GM21390 (cell line): ENCODE measurements at regions not wholly inside any gene's neighbourhood (a gene's known extent, or its start where the extent isn't known, plus 50 kb on each side); places are given as distances from the start of the nearest gene placed in this dataset.

ENCODE experiments used
- ATAC-seq: cut with Tn5 transposase; IDR thresholded peaks from one replicate; pipeline ENCODE4 v1.9.1; 2021; ENCODE audit not compliant: unreplicated experiment

DNA sequence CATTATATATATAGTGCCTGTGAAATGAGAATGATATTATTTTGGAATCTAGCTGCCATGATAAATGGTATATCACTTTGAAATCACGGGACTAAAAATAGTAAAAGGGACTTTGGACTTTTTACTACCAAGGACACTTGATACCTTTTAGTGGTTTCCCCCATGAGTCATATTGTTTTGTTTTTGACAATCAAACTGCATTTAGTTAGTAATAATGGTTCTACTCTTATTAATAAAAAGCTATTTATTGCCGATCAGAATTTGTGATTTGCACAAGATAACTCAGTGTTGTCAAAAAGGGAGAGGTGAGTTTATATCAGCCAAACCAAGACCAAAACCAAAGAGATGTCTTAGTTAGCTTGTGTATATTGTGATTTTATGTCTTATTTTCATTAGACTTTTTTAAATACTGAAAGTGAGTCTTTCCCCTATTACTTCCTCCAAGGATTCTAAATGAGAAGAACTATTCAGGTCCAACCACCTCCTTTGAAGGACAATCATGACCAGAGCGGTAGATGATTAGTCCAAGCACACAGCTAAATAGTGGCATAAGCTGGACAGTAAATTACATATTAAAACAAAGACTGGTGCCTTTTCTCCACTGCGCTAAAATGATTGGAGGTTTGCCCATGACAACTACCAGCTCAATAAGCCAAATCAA lies 281.7 kb upstream of the ESRRG start:
- no peak for ATAC-seq

DNA sequence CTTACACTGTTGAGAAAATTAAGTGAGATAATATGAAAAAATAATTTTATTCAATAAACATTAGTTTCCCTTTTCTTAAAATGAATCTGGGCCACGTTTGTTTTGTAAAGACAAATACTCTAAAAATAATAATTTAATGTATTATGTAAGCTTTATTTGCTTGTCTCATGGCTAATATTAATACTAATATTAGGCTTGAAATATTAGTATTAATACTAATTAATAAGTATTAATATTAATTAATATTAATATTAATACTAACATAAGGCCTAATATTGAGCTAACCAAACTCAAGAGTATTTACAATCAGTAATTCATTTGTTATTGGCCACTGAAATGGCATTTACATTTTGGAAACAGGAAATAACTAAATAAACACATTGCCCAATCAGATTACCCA lies 280.1 kb upstream of the ESRRG start:
- ATAC-seq = no peak

GRCh38 chr1:216997831-216998230 lies 274.6 kb upstream of the ESRRG start:
- no peak for ATAC-seq

GRCh38 chr1:216997069-216997468 lies 273.8 kb upstream of the ESRRG start:
- ATAC-seq = no peak

DNA sequence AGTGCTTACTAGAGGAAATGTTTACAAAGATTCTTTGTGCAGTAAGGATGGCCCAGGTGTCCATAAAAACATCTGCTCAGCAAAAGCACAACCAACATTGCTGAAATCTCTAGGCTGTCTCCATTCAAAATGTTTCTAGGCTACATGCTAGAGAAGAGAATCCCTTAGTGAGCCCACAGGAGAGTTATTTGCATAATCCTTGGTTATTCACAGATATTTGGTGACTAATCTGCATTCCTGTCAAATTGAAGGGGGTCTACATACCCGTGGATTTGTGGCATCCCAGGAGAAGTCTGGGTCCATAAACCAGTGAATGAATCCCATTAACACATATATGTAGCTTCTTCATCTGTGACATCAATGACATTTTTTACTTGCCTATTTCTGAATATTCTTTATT lies 261.3 kb upstream of the ESRRG start:
- ATAC-seq = no peak

- no peak for ATAC-seq
Measured at GRCh38 chr1:216983823-216984222, 260.6 kb upstream of the ESRRG start.

GRCh38 chr1:216961516-216961915 lies 238.3 kb upstream of the ESRRG start:
- ATAC-seq = no peak

- no peak for ATAC-seq
Measured at GRCh38 chr1:216960716-216961115, 237.5 kb upstream of the ESRRG start.

DNA sequence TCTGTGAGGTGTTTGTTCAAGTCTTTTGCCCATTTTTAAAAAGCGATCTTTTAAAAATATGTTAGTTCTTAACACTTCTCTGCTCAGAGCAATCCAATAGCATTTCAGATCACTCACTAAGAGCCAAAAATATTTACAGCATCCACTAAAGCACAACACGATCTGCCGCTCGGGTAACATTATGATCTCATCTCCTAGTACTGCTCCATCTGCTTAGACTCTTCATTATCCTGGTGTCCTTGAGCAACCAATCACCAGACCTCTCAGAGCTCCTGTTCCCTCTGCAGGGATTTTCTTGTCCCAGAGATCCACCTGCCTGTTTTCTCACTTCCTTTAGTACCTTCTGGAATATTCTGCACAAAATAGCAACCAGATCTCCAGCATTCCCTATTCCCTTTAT lies 235.3 kb upstream of the ESRRG start:
- ATAC-seq = no peak

- ATAC-seq = no peak
Measured at GRCh38 chr1:216953495-216953894, 230.3 kb upstream of the ESRRG start.

DNA sequence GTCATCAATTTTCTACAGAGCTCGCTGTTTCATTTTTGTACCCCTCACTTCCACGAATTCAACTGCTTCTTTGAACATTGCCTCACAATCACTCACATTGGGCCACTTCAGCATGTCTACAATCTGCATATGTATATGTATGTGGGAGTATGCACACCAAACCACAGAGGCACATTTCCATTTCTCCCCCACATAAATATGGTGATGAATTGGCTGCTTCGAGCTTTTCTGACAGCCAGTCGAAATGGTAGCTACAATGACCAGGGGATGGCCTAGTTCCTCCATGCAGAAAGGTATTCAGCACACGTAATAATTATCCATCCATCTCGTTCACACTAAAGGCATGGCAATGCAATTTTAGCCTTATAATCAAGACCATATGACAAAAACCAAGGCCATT lies 229.6 kb upstream of the ESRRG start:
- no peak for ATAC-seq

GRCh38 chr1:216945538-216946080 lies 222.4 kb upstream of the ESRRG start:
- no peak for ATAC-seq

- no peak for ATAC-seq
Measured at GRCh38 chr1:216944864-216945510, 221.8 kb upstream of the ESRRG start.

DNA sequence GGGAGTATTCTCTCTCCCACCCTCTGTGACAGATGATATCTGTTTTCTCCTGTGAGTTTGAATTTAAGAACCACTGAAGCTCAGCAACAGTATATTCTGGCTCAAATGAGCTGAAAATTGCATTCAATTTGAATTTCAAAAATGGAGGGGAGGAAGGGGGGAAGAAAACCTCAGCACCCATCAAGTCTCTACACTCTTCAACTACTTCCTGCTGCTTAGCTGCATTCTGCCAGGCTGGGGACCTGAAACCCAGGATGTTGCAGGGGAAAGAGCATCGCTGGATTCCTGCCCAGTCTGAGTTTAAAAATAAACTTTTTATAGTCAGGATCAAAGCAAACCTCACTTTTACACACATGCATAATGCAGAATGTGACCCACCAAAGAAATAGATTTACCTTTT lies 214.3 kb upstream of the ESRRG start:
- ATAC-seq = no peak

DNA sequence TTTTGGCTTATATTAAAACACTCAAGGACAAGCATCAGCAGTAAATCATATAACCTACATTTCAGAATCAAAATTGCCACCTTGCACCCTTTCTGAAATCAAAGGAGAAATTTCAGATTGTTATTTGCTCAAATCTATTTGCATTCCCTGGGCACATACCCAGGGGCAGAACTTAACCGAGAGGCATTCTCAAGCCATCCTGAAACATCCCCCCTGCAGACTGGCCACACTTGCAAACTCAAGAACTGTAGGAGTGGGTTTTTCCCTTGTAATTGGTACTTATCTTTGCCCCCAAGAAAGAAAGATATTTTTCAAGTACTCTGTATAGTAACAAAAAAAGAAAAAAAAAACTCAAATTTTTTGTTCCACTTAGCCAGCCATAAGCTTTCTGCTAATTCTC lies 213.6 kb upstream of the ESRRG start:
- ATAC-seq = no peak

GRCh38 chr1:216935901-216936300 lies 212.7 kb upstream of the ESRRG start:
- ATAC-seq = no peak

DNA sequence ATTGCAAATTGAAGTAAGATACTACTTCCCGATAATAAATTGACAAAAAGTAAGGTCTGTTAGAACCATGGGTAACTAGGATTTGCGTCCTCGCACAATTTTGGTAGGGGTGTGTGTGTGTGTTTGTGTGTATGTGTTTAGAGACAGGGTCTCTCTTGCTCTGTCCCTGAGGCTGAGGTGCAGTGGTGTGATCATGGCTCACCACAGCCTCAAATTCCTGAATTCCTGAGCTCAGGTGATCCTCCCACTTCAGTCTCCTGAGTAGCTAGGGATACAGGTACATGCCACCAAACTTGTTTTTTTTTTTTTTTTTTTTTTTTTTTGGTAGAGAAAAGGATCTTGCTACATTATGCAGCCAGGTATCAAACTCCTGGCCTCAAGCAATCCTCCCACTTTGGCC lies 209.2 kb upstream of the ESRRG start:
- no peak for ATAC-seq

DNA sequence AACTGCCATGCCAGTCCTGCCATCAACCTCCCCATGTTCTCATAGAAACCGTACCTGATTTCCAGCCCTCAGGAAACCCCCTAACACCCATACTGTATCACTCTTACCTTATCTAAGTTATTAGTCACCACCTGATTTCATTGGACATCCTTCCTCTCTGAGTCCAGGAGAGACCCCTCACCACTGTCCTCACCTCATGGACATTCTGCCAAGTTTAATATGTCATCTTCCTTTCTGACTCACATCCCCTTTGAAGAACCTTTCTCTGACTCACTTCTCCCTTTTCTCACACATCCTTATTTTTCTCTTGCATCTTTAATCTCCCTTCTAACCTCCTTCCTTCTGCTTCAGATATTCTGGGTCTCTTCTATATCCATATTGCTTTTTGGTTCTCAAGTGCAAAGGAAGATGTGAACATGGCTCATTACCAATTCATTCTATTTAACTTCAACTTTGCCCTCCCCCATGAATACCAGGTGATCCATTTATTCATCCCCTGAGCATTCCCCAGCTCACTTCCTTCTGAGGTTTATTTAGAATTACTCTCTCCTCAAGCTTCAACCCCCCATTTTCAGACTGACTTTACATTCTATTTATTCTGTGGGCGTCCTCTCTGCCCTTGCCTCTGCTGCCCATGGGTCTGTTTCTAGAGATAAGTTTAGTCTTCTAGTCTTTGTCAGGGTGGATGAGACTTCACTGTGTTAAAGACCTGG lies 206.8 kb upstream of the ESRRG start:
- no peak for ATAC-seq

GRCh38 chr1:216927633-216928032 lies 204.4 kb upstream of the ESRRG start:
- ATAC-seq = no peak

GRCh38 chr1:216926720-216927510 lies 203.7 kb upstream of the ESRRG start:
- ATAC-seq = no peak

DNA sequence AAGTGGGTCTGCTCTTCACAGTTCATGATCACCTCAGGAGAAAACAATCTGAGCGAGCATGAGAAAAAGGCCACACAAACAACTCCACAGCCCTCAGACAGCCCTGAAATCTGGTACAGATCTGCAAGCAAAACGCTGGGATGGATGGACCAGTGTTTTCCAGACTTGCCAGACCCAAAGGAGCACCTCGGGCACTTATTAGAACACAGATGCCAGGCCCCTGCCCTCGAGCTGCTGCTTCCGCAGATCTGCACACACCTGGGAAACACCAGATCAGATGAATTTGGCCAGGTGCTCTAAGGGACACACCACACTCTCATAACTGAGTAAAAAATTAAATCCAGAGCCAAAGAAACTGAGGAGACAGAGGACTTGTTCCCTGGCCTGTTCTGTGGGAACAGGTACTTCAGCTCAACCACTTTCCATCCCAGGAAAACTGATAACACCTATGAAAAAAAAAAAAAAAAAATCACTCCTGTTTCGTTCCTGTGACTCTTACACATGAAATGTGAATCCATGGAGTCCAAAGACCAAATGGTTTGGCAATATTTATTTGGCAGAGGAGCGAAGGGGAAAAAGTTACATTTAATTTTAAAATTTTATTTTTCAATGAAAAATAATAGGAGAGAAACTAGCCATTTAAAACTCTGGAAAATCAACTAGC lies 202.9 kb upstream of the ESRRG start:
- no peak for ATAC-seq
